ENCODE measurements at regions not wholly inside any gene's neighbourhood (a gene's known extent, or its start where the extent isn't known, plus 50 kb on each side); places are given as distances from the start of the nearest gene placed in this dataset.

DNA sequence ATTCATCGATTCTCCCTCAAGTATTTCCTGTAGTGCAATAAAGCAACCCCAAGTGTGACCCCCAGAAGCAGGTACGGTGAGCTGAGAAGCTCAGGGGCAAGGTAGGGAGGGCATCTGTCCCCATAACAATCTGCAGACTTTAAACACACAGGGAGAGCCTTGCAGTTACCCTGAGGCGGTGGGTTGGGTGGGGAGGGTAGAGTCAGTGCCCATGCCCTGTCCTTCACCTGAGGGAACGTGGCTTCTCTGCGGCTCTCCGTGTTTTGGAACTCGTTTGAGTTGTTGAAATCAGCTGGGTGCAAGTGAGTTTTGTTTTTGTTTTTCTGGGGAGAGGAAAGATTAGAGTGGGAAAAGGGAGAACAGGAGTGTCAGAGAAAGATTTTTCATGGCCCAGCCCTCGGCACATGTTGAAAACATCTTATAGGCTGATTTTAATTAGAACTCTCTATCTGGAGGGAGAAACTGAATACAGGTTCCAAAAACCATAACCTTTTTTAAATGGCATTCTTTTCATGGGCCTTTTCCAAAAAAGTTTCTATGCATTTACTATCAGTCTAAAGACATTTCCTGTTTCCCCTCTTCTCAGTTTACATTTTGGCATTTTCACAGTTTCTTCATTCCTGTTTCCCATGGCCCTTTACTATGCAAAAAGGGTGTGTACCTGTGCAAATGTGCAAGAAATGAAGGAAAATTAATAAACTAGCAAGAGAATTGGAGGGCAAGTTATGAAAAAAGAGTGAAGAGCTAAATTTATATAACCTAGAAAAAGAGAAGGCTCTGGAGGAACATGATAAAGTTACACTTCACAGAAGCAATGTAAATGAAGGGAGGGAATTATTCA, 266.5 kb upstream of the VLDLR start:
- DNase-seq (no peak), ATAC-seq (no peak)
- no peaks in the 10 kb centered on the region for H3K9me3 ChIP-seq
- TF ChIP-seq, protein P1, sequence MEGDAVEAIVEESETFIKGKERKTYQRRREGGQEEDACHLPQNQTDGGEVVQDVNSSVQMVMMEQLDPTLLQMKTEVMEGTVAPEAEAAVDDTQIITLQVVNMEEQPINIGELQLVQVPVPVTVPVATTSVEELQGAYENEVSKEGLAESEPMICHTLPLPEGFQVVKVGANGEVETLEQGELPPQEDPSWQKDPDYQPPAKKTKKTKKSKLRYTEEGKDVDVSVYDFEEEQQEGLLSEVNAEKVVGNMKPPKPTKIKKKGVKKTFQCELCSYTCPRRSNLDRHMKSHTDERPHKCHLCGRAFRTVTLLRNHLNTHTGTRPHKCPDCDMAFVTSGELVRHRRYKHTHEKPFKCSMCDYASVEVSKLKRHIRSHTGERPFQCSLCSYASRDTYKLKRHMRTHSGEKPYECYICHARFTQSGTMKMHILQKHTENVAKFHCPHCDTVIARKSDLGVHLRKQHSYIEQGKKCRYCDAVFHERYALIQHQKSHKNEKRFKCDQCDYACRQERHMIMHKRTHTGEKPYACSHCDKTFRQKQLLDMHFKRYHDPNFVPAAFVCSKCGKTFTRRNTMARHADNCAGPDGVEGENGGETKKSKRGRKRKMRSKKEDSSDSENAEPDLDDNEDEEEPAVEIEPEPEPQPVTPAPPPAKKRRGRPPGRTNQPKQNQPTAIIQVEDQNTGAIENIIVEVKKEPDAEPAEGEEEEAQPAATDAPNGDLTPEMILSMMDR (IDR thresholded peaks at IDR 0.05) = no peak
- H3K27ac ChIP-seq = no peak overlapping the region
- no peaks in the 10 kb centered on the region for H3K27me3 ChIP-seq (ENCODE audit: insufficient read depth in 3 of 3, low read length in 2 of 3)
- no peak overlapping the region for H3K4me3 ChIP-seq
- H3K36me3 ChIP-seq (ENCODE audit: insufficient read depth in 1 of 2, low read depth in 1 of 2) = no peaks in the 10 kb centered on the region
- H3K4me1 ChIP-seq = no peaks in the 10 kb centered on the region
- 69 to 77% (median 77%) methylated on average over 8 of the region's 8 CpGs for WGBS, 3 donors
- intact Hi-C loops (cut with DNase I) = no loop called here

DNA sequence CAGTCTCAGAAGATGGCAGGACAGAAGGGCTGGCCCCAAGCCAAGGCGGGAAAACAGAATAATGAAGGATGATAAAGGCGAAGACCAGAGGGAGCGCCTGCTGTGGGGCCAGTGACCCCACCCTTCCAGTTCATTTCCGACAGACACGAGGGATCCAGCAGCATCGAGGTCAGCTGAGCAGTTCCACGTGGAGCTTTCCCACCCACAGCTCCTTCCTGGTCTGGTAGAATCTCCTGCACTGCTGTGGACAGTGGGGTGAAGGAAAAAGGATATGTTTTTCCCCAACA, 265.9 kb upstream of the VLDLR start:
- Histone ChIP-seq H3K4me1 (no peaks in the 10 kb centered on the region), H3K9me3 (no peaks in the 10 kb centered on the region), H3K27me3 (ENCODE audit: insufficient read depth in 3 of 3, low read length in 2 of 3) (no peaks in the 10 kb centered on the region), H3K4me3 (no peak overlapping the region), H3K27ac (no peak overlapping the region), H3K36me3 (ENCODE audit: insufficient read depth in 1 of 2, low read depth in 1 of 2) (no peaks in the 10 kb centered on the region)
- intact Hi-C loops (cut with DNase I) = no loop called here
- 50 to 58% (median 51%) methylated on average over 7 of the region's 7 CpGs for WGBS, 3 donors
- TF ChIP-seq, protein P1 (IDR thresholded peaks at IDR 0.05) = no peak
- DNase-seq (no peak), ATAC-seq (no peak)

DNA sequence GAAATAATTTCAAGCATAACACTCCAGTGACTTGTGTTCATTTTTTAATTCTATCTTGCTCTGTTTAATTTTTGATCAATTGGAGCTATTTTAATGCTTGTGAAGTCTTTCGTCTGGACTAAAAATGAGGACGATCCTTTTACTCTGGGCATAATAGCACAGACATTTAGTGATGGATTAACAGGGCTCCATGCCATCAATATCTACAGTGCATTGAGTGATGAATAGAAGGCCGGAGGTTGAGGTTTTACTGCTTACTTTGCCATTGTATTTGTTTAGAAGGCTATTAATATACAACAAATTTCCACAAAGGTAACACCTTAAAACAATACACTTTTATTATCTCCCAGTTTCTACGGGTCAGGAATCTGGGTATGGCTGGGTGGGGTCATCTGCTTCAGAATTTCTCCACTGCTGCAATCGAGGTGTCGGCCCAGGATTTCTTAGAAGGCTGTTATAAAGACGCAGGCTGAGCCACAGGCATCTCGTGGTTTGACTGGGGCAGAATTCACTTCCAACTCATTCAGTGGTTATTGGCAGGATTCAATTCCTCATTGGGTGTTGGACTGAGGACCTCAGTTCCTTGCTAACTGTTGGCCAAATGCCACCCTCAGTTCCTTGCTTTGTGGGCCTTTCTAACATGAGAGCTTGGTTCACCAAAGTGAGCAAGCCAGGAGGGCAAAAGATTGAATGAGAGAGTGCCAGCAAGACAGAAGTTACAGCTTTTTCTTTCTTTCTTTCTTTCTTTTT, 265.4 kb upstream of the VLDLR start:
- Histone ChIP-seq H3K4me3 (no peak overlapping the region), H3K27me3 (ENCODE audit: insufficient read depth in 3 of 3, low read length in 2 of 3) (no peaks in the 10 kb centered on the region), H3K4me1 (no peaks in the 10 kb centered on the region), H3K27ac (no peak overlapping the region), H3K9me3 (no peaks in the 10 kb centered on the region), H3K36me3 (ENCODE audit: insufficient read depth in 1 of 2, low read depth in 1 of 2) (no peaks in the 10 kb centered on the region)
- intact Hi-C loops (cut with DNase I) = no loop called here
- DNase-seq = no peak
- TF ChIP-seq, protein P1 (IDR thresholded peaks at IDR 0.05) = no peak
- WGBS, 3 donors = 89 to 92% (median 89%) methylated on average over 8 of the region's 8 CpGs
- no peak for ATAC-seq

DNA sequence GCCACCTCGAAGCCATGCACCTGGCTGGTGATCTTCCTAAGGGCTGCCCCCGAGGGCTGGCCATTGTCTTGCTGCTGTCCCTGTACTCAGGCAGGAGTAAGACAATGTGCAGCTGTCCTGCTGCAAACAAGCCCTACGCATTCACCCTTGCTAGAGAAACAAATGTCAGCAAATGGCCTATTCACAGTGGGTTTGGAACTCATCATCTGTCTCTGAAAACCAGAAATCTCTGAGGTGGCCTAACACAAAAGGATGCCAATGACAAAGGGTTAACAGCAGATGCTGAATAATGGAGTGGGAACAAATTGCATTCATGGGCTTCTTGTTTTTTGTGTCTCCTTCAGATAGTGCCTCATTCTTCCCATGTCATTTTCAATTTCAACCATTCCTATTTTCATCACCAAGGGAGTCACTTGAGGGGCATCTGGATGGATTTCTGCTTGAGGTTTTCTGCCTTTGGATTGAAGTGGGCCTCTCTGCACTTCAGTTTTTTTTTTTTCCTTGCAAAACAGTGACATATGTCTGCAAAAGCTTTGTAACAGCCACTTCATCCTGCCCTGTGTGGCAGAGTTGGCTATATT, 261.6 kb upstream of the VLDLR start:
- H3K9me3 ChIP-seq = no peaks in the 10 kb centered on the region
- DNase-seq (no peak), ATAC-seq (no peak)
- H3K4me3 ChIP-seq = no peak overlapping the region
- no peaks in the 10 kb centered on the region for H3K27me3 ChIP-seq (ENCODE audit: insufficient read depth in 3 of 3, low read length in 2 of 3)
- TF ChIP-seq, protein P1 (IDR thresholded peaks at IDR 0.05) = no peak
- no peaks in the 10 kb centered on the region for H3K4me1 ChIP-seq
- intact Hi-C loops (cut with DNase I) = no loop called here
- no peak overlapping the region for H3K27ac ChIP-seq
- 61 to 76% (median 64%) methylated on average over 3 of the region's 3 CpGs for WGBS, 3 donors
- no peaks in the 10 kb centered on the region for H3K36me3 ChIP-seq (ENCODE audit: insufficient read depth in 1 of 2, low read depth in 1 of 2)
